Mammary epithelial cell (primary cell): ENCODE measurements at regions not wholly inside any gene's neighbourhood (a gene's known extent, or its start where the extent isn't known, plus 50 kb on each side); places are given as distances from the start of the nearest gene placed in this dataset.

Experiments used
- CTCF ChIP-seq, 2 donors: IDR thresholded peaks in 1 of 2; conservative IDR thresholded peaks in 1 of 2; 2 replicates each; pipeline ENCODE4 v1.5.1; 2011 to 2012; ENCODE audit warnings: inconsistent platforms in 2 of 2, low read length in 2 of 2, mild to moderate bottlenecking in 2 of 2, control low read depth in 1 of 2, low read depth in 1 of 2; ENCODE audit not compliant: insufficient read depth in 1 of 2; ENCODE audit errors: extremely low read depth in 1 of 2
- EZH2 ChIP-seq: IDR thresholded peaks from 2 replicates; pipeline ENCODE4 v1.6.1; 2012; ENCODE audit warnings: low read length, inconsistent platforms, borderline replicate concordance

- TF ChIP-seq CTCF (conservative IDR thresholded peaks at IDR 0.05 in 1 of 2, IDR thresholded peaks at IDR 0.05 in 1 of 2; ENCODE audit: extremely low read depth in 1 of 2, insufficient read depth in 1 of 2, low read depth in 1 of 2, low read length in 2 of 2) (no peak), EZH2 (no peak)
These were observed 1215.0 kb upstream of the CDH9 start for GRCh38 chr5:28253431-28253830.
